NCI-H128 (cell line): ENCODE measurements at regions not wholly inside any gene's neighbourhood (a gene's known extent, or its start where the extent isn't known, plus 50 kb on each side); places are given as distances from the start of the nearest gene placed in this dataset.

Experiments
- DNase-seq: peaks from one replicate; lab custom pipeline; 2025; ENCODE audit not compliant: unreplicated experiment; lab: John Stamatoyannopoulos, UW

DNA sequence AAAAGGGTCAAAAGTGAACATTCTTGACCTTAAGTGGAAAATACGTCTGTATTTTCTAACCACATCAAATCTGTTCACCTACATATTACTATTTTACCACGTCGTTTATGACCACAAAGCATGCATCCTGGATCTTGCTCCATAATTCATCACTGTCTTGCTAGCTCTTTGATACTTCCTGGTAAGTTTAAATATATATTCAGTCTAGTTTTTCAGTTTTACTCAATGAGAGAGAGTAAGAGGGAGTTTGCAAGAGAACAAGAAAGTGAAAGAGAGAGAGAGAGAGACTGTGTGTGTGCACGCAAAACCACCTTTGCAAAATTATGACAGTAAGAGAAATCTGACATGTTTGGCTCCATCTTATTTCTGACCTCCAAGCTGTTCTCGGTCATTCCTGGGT, 173.7 kb upstream of the GALNTL6 start:
- no peak for DNase-seq

GRCh38 chr4:171636606-171637005, 176.6 kb upstream of the GALNTL6 start:
- DNase-seq = no peak

- no peak for DNase-seq
Measured at GRCh38 chr4:171629737-171630136, 183.5 kb upstream of the GALNTL6 start.

- no peak for DNase-seq
Measured at GRCh38 chr4:171629182-171629581, 184.0 kb upstream of the GALNTL6 start.

DNA sequence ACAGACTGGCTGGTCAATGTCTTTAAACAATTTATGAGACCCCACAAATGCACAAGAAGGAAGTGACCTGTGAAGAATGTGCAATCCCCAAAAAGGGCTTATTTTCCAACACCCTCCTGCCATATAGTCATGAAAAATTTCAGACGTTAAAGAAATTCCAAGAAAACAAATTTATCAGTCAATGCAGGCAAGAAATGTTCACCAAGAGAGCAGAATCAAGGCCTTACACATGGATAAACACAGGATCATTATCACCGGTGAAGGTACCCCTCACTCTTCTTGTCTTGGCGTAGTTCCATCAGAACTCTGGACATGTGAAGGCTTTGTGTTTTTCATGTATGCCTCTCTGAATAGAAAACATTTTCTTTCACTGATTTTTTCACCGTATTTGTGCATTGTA, 186.7 kb upstream of the GALNTL6 start:
- DNase-seq = no peak

DNA sequence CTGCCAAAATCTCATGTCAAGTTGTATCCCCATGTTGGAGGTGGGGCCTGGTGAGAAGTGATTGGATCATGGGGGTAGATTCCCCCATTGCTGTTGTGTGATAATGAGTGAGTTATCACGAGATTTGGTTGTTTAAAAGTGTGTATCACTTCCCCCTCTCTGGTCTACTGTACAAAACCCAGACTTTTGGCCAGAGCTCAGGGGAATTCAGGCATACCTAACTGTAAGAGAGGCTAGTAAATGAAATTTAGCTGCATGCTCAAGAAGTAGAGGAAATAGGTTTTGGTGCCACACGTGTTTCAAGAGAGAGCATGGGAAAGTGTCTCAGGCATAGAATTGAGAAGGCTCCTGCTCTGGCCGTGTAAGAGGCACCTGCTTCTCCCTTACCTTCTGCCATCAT, 190.5 kb upstream of the GALNTL6 start:
- DNase-seq = no peak

- DNase-seq = no peak
Measured at GRCh38 chr4:171621646-171622045, 191.6 kb upstream of the GALNTL6 start.

- DNase-seq = no peak
Measured at GRCh38 chr4:171612907-171613306, 200.3 kb upstream of the GALNTL6 start.

DNA sequence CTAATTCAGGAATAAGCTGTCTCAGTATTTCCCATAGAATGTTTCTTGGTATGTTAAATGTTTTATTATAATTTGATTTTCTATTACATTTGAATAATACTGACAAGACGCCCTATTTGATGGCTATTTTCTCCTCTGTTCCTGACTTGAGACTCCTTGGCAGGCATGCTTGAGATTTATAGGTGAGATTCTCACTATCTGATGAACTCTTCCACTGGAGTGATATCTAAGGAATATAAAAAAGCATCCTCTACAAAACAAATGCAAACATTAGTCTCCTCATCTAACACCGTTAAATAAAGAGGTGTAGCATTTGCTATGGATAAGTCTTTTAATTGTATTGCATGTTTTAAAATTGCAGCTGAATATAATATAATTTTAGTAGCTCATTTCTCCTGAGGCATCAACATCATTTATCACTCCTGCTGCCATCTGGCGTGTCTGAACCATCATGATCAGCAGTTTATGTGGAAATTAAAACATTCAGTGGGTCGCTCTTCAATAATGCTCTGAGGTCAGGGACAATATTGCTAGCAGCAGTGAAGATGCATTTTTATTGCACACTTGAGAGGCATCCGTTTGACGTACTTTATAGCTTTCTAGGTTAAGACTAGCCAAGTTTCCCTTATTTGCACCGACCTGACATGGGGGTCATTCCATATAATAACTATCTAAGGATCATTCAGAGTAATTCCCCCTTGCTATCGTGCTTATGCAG, 210.4 kb upstream of the GALNTL6 start:
- DNase-seq = no peak

GRCh38 chr4:171601091-171601490, 212.1 kb upstream of the GALNTL6 start:
- no peak for DNase-seq

DNA sequence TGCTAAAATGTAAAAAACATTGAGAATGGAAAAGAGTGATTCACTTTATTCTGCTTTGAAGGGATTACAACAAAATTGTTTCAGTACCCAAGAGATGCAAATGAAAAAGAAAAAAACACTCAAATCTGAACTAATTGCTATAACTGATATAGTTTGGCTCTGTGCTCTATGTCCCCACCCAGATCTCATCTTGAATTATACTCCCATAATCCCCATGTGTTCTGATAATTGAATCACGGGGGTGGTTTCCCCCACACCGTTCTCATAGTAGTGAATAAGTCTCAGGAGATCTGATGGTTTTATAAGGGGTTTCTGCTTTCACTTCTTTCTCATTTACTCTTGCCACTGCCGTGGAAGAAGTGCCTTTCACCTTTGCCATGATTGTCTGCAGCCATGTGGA, 213.6 kb upstream of the GALNTL6 start:
- DNase-seq = no peak

- no peak for DNase-seq
Measured at GRCh38 chr4:171594293-171594692, 218.9 kb upstream of the GALNTL6 start.

GRCh38 chr4:171590716-171591115, 222.5 kb upstream of the GALNTL6 start:
- no peak for DNase-seq

DNA sequence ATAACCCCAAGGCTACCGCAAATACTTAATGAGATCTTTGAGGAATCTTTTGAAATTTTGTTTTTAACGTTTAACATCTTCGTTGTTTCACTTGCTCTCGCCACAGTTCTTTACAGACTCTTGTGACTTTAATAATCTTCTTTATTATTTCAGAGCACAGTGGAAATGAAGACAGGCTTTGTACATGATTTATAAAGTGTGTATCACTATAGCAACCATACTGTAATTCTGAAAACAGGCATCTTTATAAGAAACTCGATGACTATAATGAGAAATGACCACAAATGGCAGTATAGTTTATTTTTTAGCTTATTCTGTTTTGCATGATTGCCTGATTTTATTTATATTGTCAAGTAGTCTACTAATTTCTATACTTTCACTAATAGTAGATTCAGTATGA, 224.4 kb upstream of the GALNTL6 start:
- DNase-seq = no peak

DNA sequence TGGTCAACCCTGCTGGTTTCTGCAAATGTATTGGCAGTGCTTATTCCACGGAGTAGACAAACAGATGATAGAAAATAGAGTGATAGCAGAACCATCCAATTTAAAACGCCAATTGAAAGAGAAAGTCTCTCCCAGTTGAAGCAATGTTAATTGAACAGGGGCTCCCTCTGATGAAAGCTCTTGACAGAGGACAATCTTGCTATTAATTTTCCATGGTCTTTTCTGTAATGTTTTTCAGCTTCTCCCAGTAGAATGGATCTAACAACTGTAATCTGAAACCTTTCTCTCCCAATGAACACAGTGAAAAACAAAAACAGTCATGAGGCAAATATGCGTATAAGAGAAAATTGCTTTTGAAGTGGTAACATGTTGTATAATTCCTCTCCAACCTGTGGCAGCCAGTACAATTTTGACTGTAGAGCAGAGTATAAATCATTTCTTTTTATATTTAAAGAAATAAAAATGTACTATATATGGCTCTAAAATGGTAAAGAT, 225.1 kb upstream of the GALNTL6 start:
- no peak for DNase-seq

DNA sequence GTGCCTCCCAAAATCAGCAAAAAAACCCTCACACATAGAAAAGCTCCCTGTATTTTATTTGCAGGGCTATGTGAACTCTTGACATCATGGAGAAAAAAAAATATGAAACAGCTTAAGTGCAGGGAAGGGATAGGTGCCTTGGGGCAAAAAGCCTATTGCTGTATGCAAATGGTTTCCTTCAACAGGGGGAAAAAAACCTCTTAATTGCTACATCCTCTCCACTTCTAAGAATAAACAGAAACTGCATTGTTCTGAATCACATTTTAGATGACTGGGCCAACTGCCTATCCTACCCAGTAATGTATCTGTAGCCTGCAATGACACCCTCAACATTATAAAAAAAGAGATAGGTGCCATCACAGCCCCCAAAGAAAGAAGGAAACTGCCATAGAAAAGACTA, 229.4 kb upstream of the GALNTL6 start:
- no peak for DNase-seq

GRCh38 chr4:171582961-171583581, 230.1 kb upstream of the GALNTL6 start:
- DNase-seq = no peak

DNA sequence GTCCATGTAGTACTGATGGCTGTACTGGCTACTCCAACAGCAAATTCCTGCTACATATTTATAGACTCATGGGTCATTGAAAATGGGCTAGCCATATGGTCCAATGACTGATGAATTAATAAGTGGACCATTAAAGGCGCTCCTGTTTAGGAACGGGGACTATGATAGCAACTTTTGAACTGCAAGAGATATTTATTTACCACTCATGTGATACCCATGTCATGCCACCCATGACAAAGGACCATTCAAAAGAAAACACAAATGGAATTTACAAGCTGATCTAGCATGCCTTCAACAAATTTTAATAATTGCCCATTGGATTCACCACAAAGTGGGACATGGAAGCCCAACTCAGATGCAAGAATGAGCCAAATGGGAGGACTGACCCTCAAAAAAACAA, 240.0 kb upstream of the GALNTL6 start:
- DNase-seq = no peak

- DNase-seq = no peak
Measured at GRCh38 chr4:171565130-171565788, 247.9 kb upstream of the GALNTL6 start.

DNA sequence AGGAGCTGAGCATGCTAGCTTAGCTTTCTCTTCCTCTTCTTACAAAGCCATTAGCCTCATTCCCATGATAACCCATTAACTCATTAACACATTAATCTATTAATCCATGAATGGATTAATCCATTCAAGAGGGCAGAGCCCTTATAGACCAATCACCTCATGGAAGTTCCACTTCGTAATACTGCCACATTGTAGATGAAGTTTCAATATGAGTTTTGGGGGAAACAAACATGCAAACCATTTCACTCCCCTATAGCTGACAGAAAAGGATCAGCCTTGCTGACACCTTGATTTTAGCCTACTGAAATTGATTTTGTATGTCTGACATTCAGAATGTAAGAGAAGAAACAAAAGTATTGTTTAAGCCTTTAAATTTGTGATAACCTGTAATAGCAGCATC, 251.8 kb upstream of the GALNTL6 start:
- no peak for DNase-seq

- DNase-seq = no peak
Measured at GRCh38 chr4:171553961-171554360, 259.2 kb upstream of the GALNTL6 start.

GRCh38 chr4:171542640-171543039, 270.6 kb upstream of the GALNTL6 start:
- no peak for DNase-seq
